NOMO-1 treated with dmso at 0.1 percent for 144 hours (cell line): ENCODE measurements at regions not wholly inside any gene's neighbourhood (a gene's known extent, or its start where the extent isn't known, plus 50 kb on each side); places are given as distances from the start of the nearest gene placed in this dataset.

Experiments
- DNase-seq: peaks from one replicate; lab custom pipeline; 2025; ENCODE audit not compliant: unreplicated experiment; lab: John Stamatoyannopoulos, UW

- no peak for DNase-seq
Observed at GRCh38 chr6:48919555-48919954, 543.5 kb downstream of the MMUT start.

GRCh38 chr6:48917233-48917632 lies 545.8 kb downstream of the MMUT start:
- no peak for DNase-seq

GRCh38 chr6:48916607-48917006 lies 546.4 kb downstream of the MMUT start:
- no peak for DNase-seq

- no peak for DNase-seq
Observed at GRCh38 chr6:48915591-48915990, 547.5 kb downstream of the MMUT start.

GRCh38 chr6:48912503-48912902 lies 550.5 kb downstream of the MMUT start:
- no peak for DNase-seq

- DNase-seq, result no peak
Observed at GRCh38 chr6:48904809-48905208, 558.2 kb downstream of the MMUT start.

- no peak for DNase-seq
Observed at GRCh38 chr6:48894469-48894868, 568.6 kb downstream of the MMUT start.

- no peak for DNase-seq
Observed at GRCh38 chr6:48893048-48893447, 570.0 kb downstream of the MMUT start.

- DNase-seq, result no peak
Observed at GRCh38 chr6:48891308-48891707, 571.7 kb downstream of the MMUT start.

- no peak for DNase-seq
Observed at GRCh38 chr6:48889429-48889828, 573.6 kb downstream of the MMUT start.

GRCh38 chr6:48883116-48883515 lies 579.9 kb downstream of the MMUT start:
- no peak for DNase-seq

- DNase-seq, result no peak
Observed at GRCh38 chr6:48881551-48881950, 581.5 kb downstream of the MMUT start.

GRCh38 chr6:48869595-48869994 lies 593.5 kb downstream of the MMUT start:
- no peak for DNase-seq

GRCh38 chr6:48866682-48867081 lies 596.4 kb downstream of the MMUT start:
- DNase-seq, result no peak

- no peak for DNase-seq
Observed at GRCh38 chr6:48860175-48860574, 602.9 kb downstream of the MMUT start.

GRCh38 chr6:48859562-48860123 lies 603.4 kb downstream of the MMUT start:
- no peak for DNase-seq

GRCh38 chr6:48845219-48845618 lies 617.8 kb downstream of the MMUT start:
- no peak for DNase-seq

GRCh38 chr6:48844696-48845095 lies 618.4 kb downstream of the MMUT start:
- no peak for DNase-seq

GRCh38 chr6:48840896-48841295 lies 622.2 kb downstream of the MMUT start:
- DNase-seq, result no peak

- no peak for DNase-seq
Observed at GRCh38 chr6:48839206-48839605, 623.8 kb downstream of the MMUT start.

GRCh38 chr6:48837744-48838143 lies 625.3 kb downstream of the MMUT start:
- DNase-seq, result no peak

GRCh38 chr6:48835421-48835958 lies 627.6 kb downstream of the MMUT start:
- DNase-seq, result peak; percentile 11

- no peak for DNase-seq
Observed at GRCh38 chr6:48834706-48835105, 628.3 kb downstream of the MMUT start.
